ENCODE measurements at regions not wholly inside any gene's neighbourhood (a gene's known extent, or its start where the extent isn't known, plus 50 kb on each side); places are given as distances from the start of the nearest gene placed in this dataset.

DNA sequence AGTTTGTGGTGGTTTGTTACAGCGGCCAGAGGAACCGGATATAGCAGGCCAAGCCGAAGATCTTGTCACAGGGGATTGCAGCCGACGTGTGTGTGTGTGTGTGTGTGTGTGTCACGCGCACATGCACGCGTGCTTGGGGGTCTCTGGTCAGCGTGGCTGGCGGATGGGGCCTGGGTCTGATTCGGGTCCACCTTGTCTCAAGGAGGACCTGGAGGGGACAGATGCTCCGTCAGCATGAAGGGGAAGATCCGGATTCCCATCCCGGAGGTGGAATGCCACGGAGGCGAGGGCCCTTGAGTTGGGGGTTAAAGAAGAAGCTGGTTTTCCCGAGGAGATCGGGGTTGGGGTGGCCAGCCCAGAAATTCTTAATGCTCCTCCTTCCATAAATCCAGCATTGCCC lies 1237.8 kb downstream of the BRD1 start:
- Histone ChIP-seq H3K36me3 (ENCODE audit: control insufficient read depth, low read length) (no peaks in the 10 kb centered on the region), H4K20me1 (ENCODE audit: control insufficient read depth, insufficient read depth, low read depth, low read length) (no peaks in the 10 kb centered on the region), H3F3A (ENCODE audit: control insufficient read depth, insufficient read depth) (no peaks in the 10 kb centered on the region), H3K9me3 (ENCODE audit: control insufficient read depth, insufficient read depth, low read length) (peaks cover 8% of the 10 kb centered on the region), H3K9me2 (replicated peaks; ENCODE audit: control insufficient read depth, low read length) (no peaks in the 10 kb centered on the region), H3K79me2 (ENCODE audit: control insufficient read depth, low read length) (no peaks in the 10 kb centered on the region), H3K27me3 (ENCODE audit: control insufficient read depth, low read length) (no peaks in the 10 kb centered on the region), H3K4me3 (ENCODE audit: low read length) (no peak overlapping the region), H3K27ac (ENCODE audit: low read depth, low read length) (no peak overlapping the region), H3K4me2 (ENCODE audit: low read length) (no peak overlapping the region), H3K4me1 (ENCODE audit: control insufficient read depth, low read length) (no peaks in the 10 kb centered on the region)
- TF ChIP-seq, protein P1, sequence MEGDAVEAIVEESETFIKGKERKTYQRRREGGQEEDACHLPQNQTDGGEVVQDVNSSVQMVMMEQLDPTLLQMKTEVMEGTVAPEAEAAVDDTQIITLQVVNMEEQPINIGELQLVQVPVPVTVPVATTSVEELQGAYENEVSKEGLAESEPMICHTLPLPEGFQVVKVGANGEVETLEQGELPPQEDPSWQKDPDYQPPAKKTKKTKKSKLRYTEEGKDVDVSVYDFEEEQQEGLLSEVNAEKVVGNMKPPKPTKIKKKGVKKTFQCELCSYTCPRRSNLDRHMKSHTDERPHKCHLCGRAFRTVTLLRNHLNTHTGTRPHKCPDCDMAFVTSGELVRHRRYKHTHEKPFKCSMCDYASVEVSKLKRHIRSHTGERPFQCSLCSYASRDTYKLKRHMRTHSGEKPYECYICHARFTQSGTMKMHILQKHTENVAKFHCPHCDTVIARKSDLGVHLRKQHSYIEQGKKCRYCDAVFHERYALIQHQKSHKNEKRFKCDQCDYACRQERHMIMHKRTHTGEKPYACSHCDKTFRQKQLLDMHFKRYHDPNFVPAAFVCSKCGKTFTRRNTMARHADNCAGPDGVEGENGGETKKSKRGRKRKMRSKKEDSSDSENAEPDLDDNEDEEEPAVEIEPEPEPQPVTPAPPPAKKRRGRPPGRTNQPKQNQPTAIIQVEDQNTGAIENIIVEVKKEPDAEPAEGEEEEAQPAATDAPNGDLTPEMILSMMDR (IDR thresholded peaks at IDR 0.05; ENCODE audit: low read depth, low read length, poor library complexity, severe bottlenecking), result no peak
- TF ChIP-seq EZH2phosphoT487 (IDR thresholded peaks at IDR 0.05; ENCODE audit: borderline replicate concordance, low read length), result no peak

DNA sequence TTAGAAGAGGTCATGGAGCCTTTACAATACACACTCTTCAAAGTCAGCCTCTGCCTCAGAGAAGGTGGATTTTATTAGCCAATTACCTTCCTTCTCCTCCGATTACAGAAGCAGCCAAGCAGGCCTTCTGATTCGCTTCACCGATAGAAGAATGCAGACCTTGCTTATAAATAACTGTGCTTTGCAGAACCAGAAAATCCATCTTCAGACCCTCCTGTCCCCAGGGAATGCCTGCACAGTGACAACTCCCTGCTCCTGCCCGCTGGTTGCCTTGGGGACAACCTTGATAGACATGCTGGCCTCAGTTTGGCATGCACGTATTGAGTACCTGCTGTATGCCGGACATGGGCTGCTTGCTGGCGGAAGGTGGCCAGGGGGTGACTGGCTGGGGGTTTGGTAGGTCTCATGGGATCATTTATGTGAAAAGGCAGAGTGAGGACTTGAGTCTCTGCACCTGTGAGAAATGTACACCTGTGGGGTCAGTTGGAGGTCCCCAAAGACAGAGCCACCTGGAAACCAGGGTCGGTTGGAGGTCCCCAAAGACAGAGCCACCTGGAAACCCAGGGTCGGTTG lies 1238.7 kb downstream of the BRD1 start:
- H3K27ac ChIP-seq (ENCODE audit: low read depth, low read length), result no peak overlapping the region
- no peak overlapping the region for H3K4me2 ChIP-seq (ENCODE audit: low read length)

DNA sequence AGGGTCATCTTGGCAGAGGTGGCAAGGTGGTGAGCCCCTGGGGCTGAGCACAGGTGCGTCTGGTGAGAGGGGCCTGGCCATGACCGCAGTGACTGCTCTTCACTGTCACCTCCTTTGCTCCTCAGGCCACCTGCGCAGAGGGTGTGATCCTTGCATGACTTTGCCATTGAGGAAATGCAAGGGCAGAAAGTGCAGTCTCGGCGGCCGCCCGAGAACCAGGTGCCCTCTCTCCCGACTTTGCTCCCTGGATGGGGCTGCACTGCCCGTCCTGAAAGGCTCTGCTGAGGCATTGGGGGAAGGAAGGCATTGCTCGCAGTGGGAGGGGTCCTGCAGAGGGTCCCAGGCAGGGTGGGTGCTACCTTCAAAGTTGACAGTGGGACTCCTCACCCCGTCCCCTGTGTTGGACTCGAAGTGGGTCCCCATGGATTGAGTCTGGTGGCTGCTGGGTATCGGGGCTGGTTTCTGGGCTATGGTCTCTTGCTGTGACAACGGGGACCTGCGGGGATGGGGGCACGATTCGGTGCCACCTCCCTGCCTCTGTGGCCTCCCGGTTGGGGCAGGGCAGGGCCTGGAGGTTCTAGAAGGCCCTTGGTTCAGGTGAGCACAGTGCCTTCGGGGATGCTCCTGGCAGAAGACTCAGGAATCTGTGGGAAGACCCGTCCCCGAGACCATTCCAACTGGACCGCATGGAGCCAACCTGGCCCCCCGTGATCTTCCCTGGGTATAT lies 1239.4 kb downstream of the BRD1 start:
- no peaks in the 10 kb centered on the region for H3K36me3 ChIP-seq (ENCODE audit: control insufficient read depth, low read length)
- TF ChIP-seq, protein P1 (IDR thresholded peaks at IDR 0.05; ENCODE audit: low read depth, low read length, poor library complexity, severe bottlenecking), result no peak
- no peak for TF ChIP-seq EZH2phosphoT487 (IDR thresholded peaks at IDR 0.05; ENCODE audit: borderline replicate concordance, low read length)
- H3K4me1 ChIP-seq (ENCODE audit: control insufficient read depth, low read length), result no peaks in the 10 kb centered on the region
- no peaks in the 10 kb centered on the region for H3K79me2 ChIP-seq (ENCODE audit: control insufficient read depth, low read length)
- H3K9me3 ChIP-seq (ENCODE audit: control insufficient read depth, insufficient read depth, low read length), result peaks cover 24% of the 10 kb centered on the region
- peaks cover 9% of the 10 kb centered on the region for H3F3A ChIP-seq (ENCODE audit: control insufficient read depth, insufficient read depth)
- no peak overlapping the region for H3K4me2 ChIP-seq (ENCODE audit: low read length)
- no peak overlapping the region for H3K27ac ChIP-seq (ENCODE audit: low read depth, low read length)
- H3K9me2 ChIP-seq (replicated peaks; ENCODE audit: control insufficient read depth, low read length), result no peaks in the 10 kb centered on the region
- no peak overlapping the region for H3K4me3 ChIP-seq (ENCODE audit: low read length)
- H4K20me1 ChIP-seq (ENCODE audit: control insufficient read depth, insufficient read depth, low read depth, low read length), result no peaks in the 10 kb centered on the region
- no peaks in the 10 kb centered on the region for H3K27me3 ChIP-seq (ENCODE audit: control insufficient read depth, low read length)

More for the DNA sequence above, 1238.7 kb downstream of the BRD1 start:
- H3F3A ChIP-seq (ENCODE audit: control insufficient read depth, insufficient read depth), result peaks cover 2% of the 10 kb centered on the region
- no peak overlapping the region for H3K4me3 ChIP-seq (ENCODE audit: low read length)
- H3K9me2 ChIP-seq (replicated peaks; ENCODE audit: control insufficient read depth, low read length), result no peaks in the 10 kb centered on the region
- H3K79me2 ChIP-seq (ENCODE audit: control insufficient read depth, low read length), result no peaks in the 10 kb centered on the region
- no peaks in the 10 kb centered on the region for H4K20me1 ChIP-seq (ENCODE audit: control insufficient read depth, insufficient read depth, low read depth, low read length)
- TF ChIP-seq EZH2phosphoT487 (IDR thresholded peaks at IDR 0.05; ENCODE audit: borderline replicate concordance, low read length), result no peak
- TF ChIP-seq, protein P1 (IDR thresholded peaks at IDR 0.05; ENCODE audit: low read depth, low read length, poor library complexity, severe bottlenecking), result no peak
- H3K36me3 ChIP-seq (ENCODE audit: control insufficient read depth, low read length), result no peaks in the 10 kb centered on the region
- peaks cover 17% of the 10 kb centered on the region for H3K9me3 ChIP-seq (ENCODE audit: control insufficient read depth, insufficient read depth, low read length)
- H3K4me1 ChIP-seq (ENCODE audit: control insufficient read depth, low read length), result no peaks in the 10 kb centered on the region
- no peaks in the 10 kb centered on the region for H3K27me3 ChIP-seq (ENCODE audit: control insufficient read depth, low read length)
